ENCODE measurements at regions not wholly inside any gene's neighbourhood (a gene's known extent, or its start where the extent isn't known, plus 50 kb on each side); places are given as distances from the start of the nearest gene placed in this dataset.

GRCh38 chr16:73739049-73739769 lies 557.4 kb upstream of the PSMD7 start:
- no peak for TF ChIP-seq EP300 (IDR thresholded peaks at IDR 0.05; ENCODE audit: borderline replicate concordance in 1 of 2, control insufficient read depth in 1 of 2, low read depth in 2 of 2, low read length in 2 of 2)
- TF ChIP-seq RFX5 (IDR thresholded peaks at IDR 0.05; ENCODE audit: low read depth, low read length), result no peak
- no peak for TF ChIP-seq POLR2A (IDR thresholded peaks at IDR 0.05; ENCODE audit: low read depth, low read length)
- TF ChIP-seq, protein P1, sequence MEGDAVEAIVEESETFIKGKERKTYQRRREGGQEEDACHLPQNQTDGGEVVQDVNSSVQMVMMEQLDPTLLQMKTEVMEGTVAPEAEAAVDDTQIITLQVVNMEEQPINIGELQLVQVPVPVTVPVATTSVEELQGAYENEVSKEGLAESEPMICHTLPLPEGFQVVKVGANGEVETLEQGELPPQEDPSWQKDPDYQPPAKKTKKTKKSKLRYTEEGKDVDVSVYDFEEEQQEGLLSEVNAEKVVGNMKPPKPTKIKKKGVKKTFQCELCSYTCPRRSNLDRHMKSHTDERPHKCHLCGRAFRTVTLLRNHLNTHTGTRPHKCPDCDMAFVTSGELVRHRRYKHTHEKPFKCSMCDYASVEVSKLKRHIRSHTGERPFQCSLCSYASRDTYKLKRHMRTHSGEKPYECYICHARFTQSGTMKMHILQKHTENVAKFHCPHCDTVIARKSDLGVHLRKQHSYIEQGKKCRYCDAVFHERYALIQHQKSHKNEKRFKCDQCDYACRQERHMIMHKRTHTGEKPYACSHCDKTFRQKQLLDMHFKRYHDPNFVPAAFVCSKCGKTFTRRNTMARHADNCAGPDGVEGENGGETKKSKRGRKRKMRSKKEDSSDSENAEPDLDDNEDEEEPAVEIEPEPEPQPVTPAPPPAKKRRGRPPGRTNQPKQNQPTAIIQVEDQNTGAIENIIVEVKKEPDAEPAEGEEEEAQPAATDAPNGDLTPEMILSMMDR (IDR thresholded peaks at IDR 0.05 in 2 of 3, conservative IDR thresholded peaks at IDR 0.05 in 1 of 3; ENCODE audit: control insufficient read depth in 2 of 3, extremely low read depth in 1 of 3, insufficient read depth in 1 of 3, low read depth in 3 of 3, low read length in 3 of 3), result no peak
- TF ChIP-seq TAF1 (IDR thresholded peaks at IDR 0.05; ENCODE audit: borderline replicate concordance, low read depth, low read length), result no peak
- TF ChIP-seq REST (IDR thresholded peaks at IDR 0.05; ENCODE audit: low read depth, low read length), result no peak
- no peak for TF ChIP-seq USF2 (IDR thresholded peaks at IDR 0.05; ENCODE audit: borderline replicate concordance, low read depth, low read length)
